ENCODE measurements at regions not wholly inside any gene's neighbourhood (a gene's known extent, or its start where the extent isn't known, plus 50 kb on each side); places are given as distances from the start of the nearest gene placed in this dataset.

DNA sequence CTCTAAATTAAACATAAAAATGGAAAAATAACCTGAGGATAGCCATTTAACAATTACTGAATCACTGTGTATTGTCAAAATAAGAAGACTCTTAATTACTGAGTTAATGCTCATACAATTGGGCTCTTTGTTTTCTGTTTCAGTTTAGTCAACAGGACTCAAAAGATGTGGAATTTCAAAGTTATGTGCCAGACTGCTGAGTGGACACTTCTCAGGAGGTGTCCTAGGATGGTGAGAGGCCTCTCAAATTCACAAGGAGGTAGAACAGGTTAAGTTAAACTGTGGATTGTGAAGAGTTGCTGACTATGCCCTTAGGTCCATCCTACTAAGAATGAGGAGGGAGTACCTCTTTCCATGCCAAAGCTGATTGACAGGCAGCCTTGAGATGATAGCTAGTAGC is 157.7 kb upstream of the CHRM2 start:
- Histone ChIP-seq H3K4me1 (no peaks in the 10 kb centered on the region), H3K36me3 (no peaks in the 10 kb centered on the region), H3K9me3 (no peaks in the 10 kb centered on the region), H3K27me3 (no peaks in the 10 kb centered on the region), H3K4me3 (no peak overlapping the region), H3K27ac (no peak overlapping the region)
- TF ChIP-seq EP300 (IDR thresholded peaks at IDR 0.05) = no peak
- TF ChIP-seq POLR2AphosphoS5 (IDR thresholded peaks at IDR 0.05) = no peak
- TF ChIP-seq, protein P1, sequence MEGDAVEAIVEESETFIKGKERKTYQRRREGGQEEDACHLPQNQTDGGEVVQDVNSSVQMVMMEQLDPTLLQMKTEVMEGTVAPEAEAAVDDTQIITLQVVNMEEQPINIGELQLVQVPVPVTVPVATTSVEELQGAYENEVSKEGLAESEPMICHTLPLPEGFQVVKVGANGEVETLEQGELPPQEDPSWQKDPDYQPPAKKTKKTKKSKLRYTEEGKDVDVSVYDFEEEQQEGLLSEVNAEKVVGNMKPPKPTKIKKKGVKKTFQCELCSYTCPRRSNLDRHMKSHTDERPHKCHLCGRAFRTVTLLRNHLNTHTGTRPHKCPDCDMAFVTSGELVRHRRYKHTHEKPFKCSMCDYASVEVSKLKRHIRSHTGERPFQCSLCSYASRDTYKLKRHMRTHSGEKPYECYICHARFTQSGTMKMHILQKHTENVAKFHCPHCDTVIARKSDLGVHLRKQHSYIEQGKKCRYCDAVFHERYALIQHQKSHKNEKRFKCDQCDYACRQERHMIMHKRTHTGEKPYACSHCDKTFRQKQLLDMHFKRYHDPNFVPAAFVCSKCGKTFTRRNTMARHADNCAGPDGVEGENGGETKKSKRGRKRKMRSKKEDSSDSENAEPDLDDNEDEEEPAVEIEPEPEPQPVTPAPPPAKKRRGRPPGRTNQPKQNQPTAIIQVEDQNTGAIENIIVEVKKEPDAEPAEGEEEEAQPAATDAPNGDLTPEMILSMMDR (IDR thresholded peaks at IDR 0.05) = no peak
- TF ChIP-seq POLR2A (IDR thresholded peaks at IDR 0.05) = no peak
- DNase-seq = no peak
- intact Hi-C loops (cut with DNase I; ENCODE audit: low total_unique reads) = no loop called here

DNA sequence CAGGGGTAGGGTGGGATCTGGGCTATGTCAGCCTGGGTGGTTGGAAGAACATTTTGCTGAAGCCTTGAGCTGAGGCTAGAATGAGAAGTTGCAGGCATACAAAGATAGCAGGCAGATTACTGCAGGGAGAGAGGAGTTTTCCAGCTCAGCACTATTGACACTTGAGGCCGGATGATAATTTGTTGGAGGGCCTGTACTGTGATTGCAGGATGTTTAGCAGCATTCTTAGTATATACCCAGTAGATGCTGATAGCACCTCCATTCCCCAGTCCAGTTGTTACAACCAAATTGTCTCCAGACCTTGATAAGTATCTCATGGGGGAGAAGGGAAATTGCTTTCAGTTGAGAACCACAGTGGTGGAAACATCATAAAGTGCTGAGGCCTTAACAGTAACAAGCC is 158.6 kb upstream of the CHRM2 start:
- H3K36me3 ChIP-seq = no peaks in the 10 kb centered on the region
- no peak overlapping the region for H3K4me3 ChIP-seq
- H3K27ac ChIP-seq = no peak overlapping the region
- H3K27me3 ChIP-seq = no peaks in the 10 kb centered on the region
- TF ChIP-seq EP300 (IDR thresholded peaks at IDR 0.05) (no peak), POLR2AphosphoS5 (IDR thresholded peaks at IDR 0.05) (no peak), POLR2A (IDR thresholded peaks at IDR 0.05) (no peak)
- TF ChIP-seq, protein P1 (IDR thresholded peaks at IDR 0.05) = no peak
- intact Hi-C loops (cut with DNase I; ENCODE audit: low total_unique reads) = no loop called here
- 36 to 63% (median 44%) methylated on average over 1 of the region's 1 CpG for WGBS, 5 donors
- H3K9me3 ChIP-seq = no peaks in the 10 kb centered on the region
- DNase-seq = peak in 1 of 2 donors; percentile 14
- H3K4me1 ChIP-seq = no peaks in the 10 kb centered on the region

DNA sequence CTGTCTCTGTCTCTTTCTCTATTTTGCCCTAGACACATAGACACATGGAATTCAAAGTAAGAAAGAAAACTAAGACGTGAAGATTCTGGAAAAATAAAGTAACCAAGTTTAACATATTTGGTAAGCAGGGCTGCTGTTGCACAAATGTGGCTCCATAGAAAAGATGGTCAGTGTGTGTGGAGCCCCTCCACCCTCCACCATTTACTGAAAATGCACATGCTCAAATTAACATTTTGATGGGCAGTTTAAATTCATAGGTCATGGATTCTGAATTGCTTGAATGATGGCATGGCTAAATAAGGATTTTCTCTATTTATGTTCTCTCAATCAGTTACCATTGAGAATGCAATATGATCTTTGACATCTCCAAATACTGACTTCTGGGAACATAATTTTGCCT is 165.5 kb upstream of the CHRM2 start:
- no peaks in the 10 kb centered on the region for H3K9me3 ChIP-seq
- TF ChIP-seq POLR2A (IDR thresholded peaks at IDR 0.05) = no peak
- no peak for TF ChIP-seq EP300 (IDR thresholded peaks at IDR 0.05)
- TF ChIP-seq, protein P1 (IDR thresholded peaks at IDR 0.05) = no peak
- no peak for TF ChIP-seq POLR2AphosphoS5 (IDR thresholded peaks at IDR 0.05)
- WGBS, 5 donors = 64 to 77% (median 72%) methylated on average over 1 of the region's 1 CpG

DNA sequence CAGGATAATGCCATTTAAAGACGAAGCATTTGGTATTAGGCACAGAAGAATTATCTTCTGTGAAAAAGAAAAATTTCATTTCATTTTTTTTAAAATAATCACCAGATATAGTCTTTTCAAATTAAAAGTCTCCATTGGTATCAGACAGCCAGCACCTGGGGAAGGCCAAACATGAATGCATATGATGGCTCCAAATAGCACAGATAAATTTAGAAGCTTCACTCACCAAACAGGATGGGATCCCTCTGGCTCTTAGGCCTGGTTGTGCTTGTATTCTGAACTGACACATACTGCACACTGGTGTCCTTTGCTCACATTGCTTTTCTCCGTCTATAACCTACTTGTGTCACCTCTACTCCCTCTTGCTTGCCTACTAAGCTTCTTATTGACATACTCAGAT is 169.5 kb upstream of the CHRM2 start:
- no peaks in the 10 kb centered on the region for H3K27me3 ChIP-seq
- no peaks in the 10 kb centered on the region for H3K4me1 ChIP-seq
- no peaks in the 10 kb centered on the region for H3K36me3 ChIP-seq
- 79 to 89% (median 81%) methylated on average over 2 of the region's 2 CpGs for WGBS, 5 donors
- no peak overlapping the region for H3K27ac ChIP-seq
- no peak for TF ChIP-seq POLR2AphosphoS5 (IDR thresholded peaks at IDR 0.05)
- TF ChIP-seq EP300 (IDR thresholded peaks at IDR 0.05) = no peak
- TF ChIP-seq POLR2A (IDR thresholded peaks at IDR 0.05) = no peak
- TF ChIP-seq, protein P1 (IDR thresholded peaks at IDR 0.05) = no peak
- intact Hi-C loops (cut with DNase I; ENCODE audit: low total_unique reads) = no loop called here
- H3K4me3 ChIP-seq = no peak overlapping the region
- no peaks in the 10 kb centered on the region for H3K9me3 ChIP-seq
- no peak for DNase-seq

More for the DNA sequence above, 165.5 kb upstream of the CHRM2 start:
- Histone ChIP-seq H3K4me3 (no peak overlapping the region), H3K27me3 (no peaks in the 10 kb centered on the region), H3K27ac (no peak overlapping the region), H3K4me1 (no peaks in the 10 kb centered on the region), H3K36me3 (no peaks in the 10 kb centered on the region)
- intact Hi-C loops (cut with DNase I; ENCODE audit: low total_unique reads) = no loop called here
- DNase-seq = no peak

Measured in stomach (tissue), 8 donors.